Endothelial cell of umbilical vein (primary cell): ENCODE measurements at regions not wholly inside any gene's neighbourhood (a gene's known extent, or its start where the extent isn't known, plus 50 kb on each side); places are given as distances from the start of the nearest gene placed in this dataset.

Source experiments
- BruUV-seq: library from RNA; stranded (reverse); fragments of 400-500 nt; replicated peaks from 2 replicates; lab custom pipeline; 2021; lab: Mats Ljungman, UMichigan
- CTCF ChIA-PET: fragments of 300-600, 350-600 bp; sonication (Branson Sonifier 250); formaldehyde crosslinking; loops from one replicate; lab custom pipeline; 2021; ENCODE audit warnings: antibody characterized with exemption, inconsistent platforms; lab: Charles Lee
- POLR2A ChIA-PET: fragments of 300-600, 350-600 bp; sonication (Branson Sonifier 250); formaldehyde crosslinking; loops from one replicate; lab custom pipeline; 2021; ENCODE audit warnings: antibody characterized with exemption, inconsistent platforms; lab: Charles Lee
- DNase-seq: peaks from one replicate; pipeline ENCODE4 v3.0.0-alpha.2; 2011; ENCODE audit warnings: low read depth, low spot score
- FAIRE-seq: peaks from 2 replicates; lab custom pipeline; 2011; peaks lifted over from hg19 to GRCh38; lab: Jason Lieb, UNC
- H2AFZ ChIP-seq: 2 replicates; pipeline ENCODE4 v1.6.0; 2012; ENCODE audit warnings: low read depth, low read length, control low read depth, inconsistent platforms
- H3K27ac ChIP-seq: 2 replicates; pipeline ENCODE4 v1.5.1; 2011; ENCODE audit warnings: low read depth, mild to moderate bottlenecking, control low read depth, low read length, moderate library complexity; ENCODE audit not compliant: insufficient read depth
- H3K27me3 ChIP-seq, 2 experiments: 2 replicates each; pipeline versions ENCODE4 v1.6.0 to v1.6.1; 2011; ENCODE audit warnings: low read length in 2 of 2, mixed read lengths in 1 of 2; ENCODE audit not compliant: control insufficient read depth in 2 of 2, insufficient read depth in 2 of 2
- H3K36me3 ChIP-seq, 2 experiments: 2 replicates in 1 of 2; 3 replicates in 1 of 2; pipeline ENCODE4 v1.5.1; 2011; ENCODE audit warnings: low read length in 2 of 2, mild to moderate bottlenecking in 1 of 2, moderate library complexity in 1 of 2; ENCODE audit not compliant: control insufficient read depth in 2 of 2, insufficient read depth in 2 of 2; ENCODE audit errors: extremely low read depth in 1 of 2
- H3K4me1 ChIP-seq: 3 replicates; pipeline ENCODE4 v1.5.1; 2011; ENCODE audit warnings: mild to moderate bottlenecking, low read length; ENCODE audit not compliant: control insufficient read depth, insufficient read depth; ENCODE audit errors: extremely low read depth
- H3K4me2 ChIP-seq: 2 replicates; pipeline ENCODE4 v1.6.1; 2011; ENCODE audit warnings: low read length, control low read depth, mixed read lengths; ENCODE audit not compliant: insufficient read depth
- H3K4me3 ChIP-seq, 3 experiments: fragments of 200-600 bp in 1 of 3; sonication (generic), shearing (Covaris generic) in 1 of 3; replicated peaks in 1 of 3; 2 replicates each; pipeline ENCODE4 v1.5.1; 2011 to 2016; ENCODE audit warnings: control low read depth in 3 of 3, low read length in 3 of 3, mild to moderate bottlenecking in 2 of 3, inconsistent platforms in 1 of 3, low read depth in 1 of 3, moderate library complexity in 1 of 3; ENCODE audit not compliant: insufficient read depth in 1 of 3
- H3K79me2 ChIP-seq: 2 replicates; pipeline ENCODE4 v1.6.0; 2012; ENCODE audit warnings: low read length, inconsistent platforms; ENCODE audit not compliant: control insufficient read depth, insufficient read depth
- H3K9ac ChIP-seq: replicated peaks from 2 replicates; pipeline ENCODE3; 2011; ENCODE audit warnings: low read length, control low read depth; ENCODE audit not compliant: insufficient read depth; ENCODE audit errors: extremely low read depth
- H3K9me1 ChIP-seq: replicated peaks from 3 replicates; pipeline ENCODE4 v1.6.0; 2011; ENCODE audit warnings: mild to moderate bottlenecking, low read length; ENCODE audit not compliant: control insufficient read depth, insufficient read depth; ENCODE audit errors: extremely low read depth
- H3K9me3 ChIP-seq: replicated peaks from 2 replicates; pipeline ENCODE4 v1.5.1; 2012; ENCODE audit warnings: low read length, inconsistent platforms; ENCODE audit not compliant: control insufficient read depth, insufficient read depth
- H4K20me1 ChIP-seq: replicated peaks from 2 replicates; pipeline ENCODE3; 2011; ENCODE audit warnings: mild to moderate bottlenecking, low read length; ENCODE audit not compliant: control insufficient read depth, insufficient read depth; ENCODE audit errors: extremely low read depth
- EZH2 ChIP-seq: IDR thresholded peaks from 2 replicates; pipeline ENCODE4 v1.6.1; 2012; ENCODE audit warnings: borderline replicate concordance, low read depth, mild to moderate bottlenecking, moderate library complexity, low read length, inconsistent platforms; ENCODE audit not compliant: severe bottlenecking
- FOS ChIP-seq: IDR thresholded peaks from 2 replicates; pipeline ENCODE4 v1.6.1; 2011; ENCODE audit warnings: mild to moderate bottlenecking, low read length, moderate library complexity, borderline replicate concordance; ENCODE audit not compliant: insufficient read depth
- GATA2 ChIP-seq: IDR thresholded peaks from 2 replicates; pipeline ENCODE4 v1.7.0; 2011; ENCODE audit warnings: low read depth, mild to moderate bottlenecking, moderate library complexity, mixed read lengths, low read length; ENCODE audit not compliant: insufficient read length, insufficient read depth
- JUN ChIP-seq: IDR thresholded peaks from 2 replicates; pipeline ENCODE4 v1.6.1; 2011; ENCODE audit warnings: borderline replicate concordance, low read depth; ENCODE audit not compliant: insufficient read length, insufficient read depth
- MYC ChIP-seq: IDR thresholded peaks from one replicate; pipeline ENCODE4 v1.6.1; 2011; ENCODE audit warnings: mild to moderate bottlenecking, low read depth, low read length
- POLR2A ChIP-seq: IDR thresholded peaks from 2 replicates; pipeline ENCODE4 v1.6.1; 2012; ENCODE audit warnings: low read depth, mild to moderate bottlenecking, control low read depth, low read length
- POLR2AphosphoS5 ChIP-seq: IDR thresholded peaks from 2 replicates; pipeline ENCODE4 v1.6.1; 2012; ENCODE audit warnings: low read depth, mild to moderate bottlenecking, control low read depth, low read length, moderate library complexity; ENCODE audit not compliant: insufficient read depth
- dilution Hi-C: fragments of 300-500 bp; cut with MboI; formaldehyde crosslinking; loops from one replicate; pipeline ENCODE4 v1.15.0; 2019; ENCODE audit warnings: low sequenced_read_pairs; ENCODE audit not compliant: extremely low pct_ligation_motif_present
- intact Hi-C: fragments of 100-400 bp; cut with micrococcal nuclease; formaldehyde crosslinking; loops from one replicate; pipeline ENCODE4 v1.10.0; 2022
- TF ChIP-seq, protein P1 (sequence below), 2 donors: IDR thresholded peaks; 1 replicate in 1 of 2; 2 replicates in 1 of 2; pipeline ENCODE4 v1.5.1; 2011; ENCODE audit warnings: low read length in 2 of 2, mild to moderate bottlenecking in 2 of 2, moderate library complexity in 2 of 2, control low read depth in 1 of 2, inconsistent platforms in 1 of 2, low read depth in 1 of 2; ENCODE audit not compliant: insufficient read depth in 1 of 2; ENCODE audit errors: extremely low read depth in 1 of 2
- TF ChIP-seq, protein P2 (sequence below): IDR thresholded peaks from 2 replicates; pipeline ENCODE4 v1.6.1; 2011; ENCODE audit not compliant: insufficient read depth, insufficient read length

DNA sequence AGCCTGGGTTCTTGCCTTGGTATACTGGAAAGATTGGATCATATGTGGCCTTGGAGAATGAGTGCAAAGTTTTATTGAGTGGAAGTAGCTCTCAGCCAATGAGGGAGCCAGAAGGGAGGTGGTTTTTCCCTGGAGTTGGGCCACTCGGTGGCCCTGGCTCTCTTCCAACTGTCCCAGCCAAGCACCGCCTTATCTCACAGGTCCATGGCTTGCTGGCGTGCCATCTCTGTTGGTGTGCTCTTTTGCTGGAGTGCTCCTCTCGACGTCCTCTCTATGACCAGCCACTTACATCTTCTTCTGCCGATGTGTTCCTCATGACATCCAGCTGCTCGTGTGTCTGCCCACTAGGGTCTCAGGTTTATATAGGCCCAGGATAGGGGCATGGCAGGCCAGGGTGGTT lies 505.9 kb upstream of the SYNCRIP start:
- H3K4me1 ChIP-seq: no peaks in the 10 kb centered on the region
- no peaks in the 10 kb centered on the region for H3K79me2 ChIP-seq
- intact Hi-C loops (no loop called here), dilution Hi-C loops (no loop called here)
- H3K9ac ChIP-seq: no peak overlapping the region
- no peaks in the 10 kb centered on the region for H3K9me3 ChIP-seq
- H2AFZ ChIP-seq: no peak overlapping the region
- FAIRE-seq (no peak), DNase-seq (no peak)
- ChIA-PET POLR2A (no interaction called here), CTCF (no interaction called here)
- no TSS peak for BruUV-seq
- H3K4me2 ChIP-seq: no peak overlapping the region
- no peaks in the 10 kb centered on the region for H3K36me3 ChIP-seq
- TF ChIP-seq GATA2: no peak
- TF ChIP-seq, protein P1, sequence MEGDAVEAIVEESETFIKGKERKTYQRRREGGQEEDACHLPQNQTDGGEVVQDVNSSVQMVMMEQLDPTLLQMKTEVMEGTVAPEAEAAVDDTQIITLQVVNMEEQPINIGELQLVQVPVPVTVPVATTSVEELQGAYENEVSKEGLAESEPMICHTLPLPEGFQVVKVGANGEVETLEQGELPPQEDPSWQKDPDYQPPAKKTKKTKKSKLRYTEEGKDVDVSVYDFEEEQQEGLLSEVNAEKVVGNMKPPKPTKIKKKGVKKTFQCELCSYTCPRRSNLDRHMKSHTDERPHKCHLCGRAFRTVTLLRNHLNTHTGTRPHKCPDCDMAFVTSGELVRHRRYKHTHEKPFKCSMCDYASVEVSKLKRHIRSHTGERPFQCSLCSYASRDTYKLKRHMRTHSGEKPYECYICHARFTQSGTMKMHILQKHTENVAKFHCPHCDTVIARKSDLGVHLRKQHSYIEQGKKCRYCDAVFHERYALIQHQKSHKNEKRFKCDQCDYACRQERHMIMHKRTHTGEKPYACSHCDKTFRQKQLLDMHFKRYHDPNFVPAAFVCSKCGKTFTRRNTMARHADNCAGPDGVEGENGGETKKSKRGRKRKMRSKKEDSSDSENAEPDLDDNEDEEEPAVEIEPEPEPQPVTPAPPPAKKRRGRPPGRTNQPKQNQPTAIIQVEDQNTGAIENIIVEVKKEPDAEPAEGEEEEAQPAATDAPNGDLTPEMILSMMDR (IDR thresholded peaks at IDR 0.05; ENCODE audit: extremely low read depth in 1 of 2, insufficient read depth in 1 of 2, low read depth in 1 of 2, low read length in 2 of 2): no peak
- TF ChIP-seq POLR2A: no peak
- no peak for TF ChIP-seq JUN
- no peak for TF ChIP-seq FOS
- TF ChIP-seq, protein P2, sequence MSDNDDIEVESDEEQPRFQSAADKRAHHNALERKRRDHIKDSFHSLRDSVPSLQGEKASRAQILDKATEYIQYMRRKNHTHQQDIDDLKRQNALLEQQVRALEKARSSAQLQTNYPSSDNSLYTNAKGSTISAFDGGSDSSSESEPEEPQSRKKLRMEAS: no peak
- TF ChIP-seq EZH2: no peak
- no peak for TF ChIP-seq POLR2AphosphoS5
- TF ChIP-seq MYC: no peak
- H3K27ac ChIP-seq: no peak overlapping the region
- no peaks in the 10 kb centered on the region for H3K9me1 ChIP-seq
- H3K27me3 ChIP-seq: no peaks in the 10 kb centered on the region
- H3K4me3 ChIP-seq: no peak overlapping the region
- no peaks in the 10 kb centered on the region for H4K20me1 ChIP-seq
